Mesodermal cell (in vitro differentiated cells): ENCODE measurements at regions not wholly inside any gene's neighbourhood (a gene's known extent, or its start where the extent isn't known, plus 50 kb on each side); places are given as distances from the start of the nearest gene placed in this dataset.

Source experiments
- H3K27ac ChIP-seq: 2 replicates; pipeline ENCODE4 v1.7.0; 2013; ENCODE audit warnings: mild to moderate bottlenecking, low read depth, low read length, moderate library complexity; ENCODE audit not compliant: severe bottlenecking
- H3K36me3 ChIP-seq: 2 replicates; pipeline ENCODE4 v1.7.1; 2013; ENCODE audit warnings: mild to moderate bottlenecking, low read length, moderate library complexity; ENCODE audit not compliant: control insufficient read depth, insufficient read depth
- H3K4me1 ChIP-seq: one replicate; pipeline ENCODE4 v1.7.1; 2013; ENCODE audit warnings: mild to moderate bottlenecking, low read length; ENCODE audit not compliant: insufficient read depth, control insufficient read depth, poor library complexity, severe bottlenecking
- H3K4me3 ChIP-seq: 2 replicates; pipeline ENCODE4 v1.7.0; 2013; ENCODE audit warnings: low read length, control low read depth, mild to moderate bottlenecking; ENCODE audit not compliant: insufficient read depth, poor library complexity, severe bottlenecking; ENCODE audit errors: extremely low read depth
- H3K9me3 ChIP-seq: 2 replicates; pipeline ENCODE4 v1.7.1; 2013; ENCODE audit warnings: mild to moderate bottlenecking, low read length, moderate library complexity; ENCODE audit not compliant: control insufficient read depth
- WGBS, 2 experiments: methylation state at CpG; one replicate each; pipeline ENCODE4 v1.1.5; 2013; ENCODE audit warnings: missing lambda C conversion rate in 2 of 2; ENCODE audit not compliant: insufficient coverage in 2 of 2; 5-methylcytosine and 5-hydroxymethylcytosine counted together

DNA sequence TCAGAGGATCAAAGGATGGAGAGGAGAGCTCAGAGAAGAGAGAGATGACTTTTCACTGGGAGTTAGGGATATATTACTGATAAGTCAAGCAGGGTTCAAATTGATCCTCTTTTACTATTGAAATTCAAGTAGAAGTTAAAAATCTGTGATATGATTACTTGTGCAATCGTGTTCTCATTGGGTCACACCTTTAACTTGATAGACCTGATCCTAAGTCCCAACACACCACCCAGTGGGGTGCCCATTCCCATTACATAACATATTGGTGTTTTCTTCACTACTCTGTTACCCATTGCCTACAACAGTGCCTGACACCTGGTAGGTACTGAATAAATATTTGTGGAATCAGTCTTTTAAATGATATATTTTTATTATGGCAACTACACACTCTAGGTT is 66.4 kb upstream of the PICALM start:
- Histone ChIP-seq H3K4me1 (no peaks in the 10 kb centered on the region), H3K36me3 (no peaks in the 10 kb centered on the region), H3K9me3 (no peaks in the 10 kb centered on the region), H3K4me3 (no peak overlapping the region), H3K27ac (no peak overlapping the region)
- WGBS, 2 experiments, result no CpG with 5 or more reads among the region's 1 CpG

GRCh38 chr11:86134580-86135318 is 65.9 kb upstream of the PICALM start:
- Histone ChIP-seq H3K9me3 (no peaks in the 10 kb centered on the region), H3K4me3 (no peak overlapping the region), H3K27ac (no peak overlapping the region), H3K4me1 (no peaks in the 10 kb centered on the region), H3K36me3 (no peaks in the 10 kb centered on the region)
- 80 to 93% methylated on average over 2 to 3 of the region's 3 CpGs for WGBS, 2 experiments

DNA sequence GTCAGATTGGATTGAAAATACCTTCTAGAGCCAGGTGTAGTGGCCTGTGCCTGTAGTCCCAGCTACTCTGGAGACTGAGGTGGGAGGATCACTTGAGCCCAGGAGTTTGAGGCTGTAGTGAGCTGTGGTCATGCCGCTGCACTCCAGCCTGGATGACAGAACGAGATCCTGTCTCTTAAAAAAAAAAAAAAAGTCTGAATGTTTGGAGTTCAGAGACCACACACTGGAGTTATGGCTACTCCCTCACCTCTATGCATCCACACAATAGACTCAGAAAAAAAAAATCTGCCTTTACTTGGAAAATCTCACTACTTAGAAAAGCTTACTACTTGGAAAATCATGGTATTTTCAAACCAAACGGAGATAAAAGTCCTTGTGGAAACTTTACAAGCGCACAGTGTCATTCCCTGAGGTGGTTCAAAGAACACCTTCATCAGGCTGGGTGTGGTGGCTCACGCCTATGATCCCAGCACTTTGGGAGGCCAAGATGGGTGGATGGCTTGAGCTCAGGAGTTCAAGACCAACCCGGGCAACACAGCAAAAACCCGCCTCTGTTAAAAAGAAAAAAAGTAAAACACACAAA is 63.9 kb upstream of the PICALM start:
- Histone ChIP-seq H3K9me3 (no peaks in the 10 kb centered on the region), H3K27ac (no peak overlapping the region), H3K4me3 (no peak overlapping the region), H3K36me3 (no peaks in the 10 kb centered on the region), H3K4me1 (no peaks in the 10 kb centered on the region)
- WGBS, 2 experiments, result 89 to 100% methylated on average over 3 to 7 of the region's 7 CpGs

GRCh38 chr11:86129740-86130540 is 61.1 kb upstream of the PICALM start:
- no peak overlapping the region for H3K4me3 ChIP-seq
- 88 to 93% methylated on average over 2 of the region's 3 CpGs for WGBS, 2 experiments

GRCh38 chr11:86128914-86129313 is 60.0 kb upstream of the PICALM start:
- H3K4me1 ChIP-seq, result no peaks in the 10 kb centered on the region
- no peak overlapping the region for H3K4me3 ChIP-seq
- WGBS, 2 experiments, result 100% methylated on average over 2 of the region's 2 CpGs; no CpG with 5 or more reads in 1 of the 2 experiments
- H3K36me3 ChIP-seq, result no peaks in the 10 kb centered on the region
- H3K9me3 ChIP-seq, result no peaks in the 10 kb centered on the region
- no peak overlapping the region for H3K27ac ChIP-seq

More at GRCh38 chr11:86129740-86130540, 61.1 kb upstream of the PICALM start:
- no peak overlapping the region for H3K27ac ChIP-seq
- no peaks in the 10 kb centered on the region for H3K36me3 ChIP-seq
- no peaks in the 10 kb centered on the region for H3K4me1 ChIP-seq
- no peaks in the 10 kb centered on the region for H3K9me3 ChIP-seq

GRCh38 chr11:86126862-86127261 is 58.0 kb upstream of the PICALM start:
- no peaks in the 10 kb centered on the region for H3K4me1 ChIP-seq
- H3K4me3 ChIP-seq, result no peak overlapping the region
- no peaks in the 10 kb centered on the region for H3K36me3 ChIP-seq
- H3K9me3 ChIP-seq, result no peaks in the 10 kb centered on the region
- no peak overlapping the region for H3K27ac ChIP-seq

GRCh38 chr11:86124251-86125233 is 55.7 kb upstream of the PICALM start:
- Histone ChIP-seq H3K36me3 (no peaks in the 10 kb centered on the region), H3K9me3 (no peaks in the 10 kb centered on the region), H3K4me3 (no peak overlapping the region), H3K27ac (no peak overlapping the region), H3K4me1 (no peaks in the 10 kb centered on the region)
- 95 to 96% methylated on average over 2 of the region's 3 CpGs for WGBS, 2 experiments

- no peak overlapping the region for H3K27ac ChIP-seq
- no peak overlapping the region for H3K4me3 ChIP-seq
- H3K4me1 ChIP-seq, result no peaks in the 10 kb centered on the region
- H3K9me3 ChIP-seq, result no peaks in the 10 kb centered on the region
- 91 to 100% methylated on average over 1 of the region's 1 CpG for WGBS, 2 experiments
- no peaks in the 10 kb centered on the region for H3K36me3 ChIP-seq
Observed at GRCh38 chr11:86122773-86123172, 53.9 kb upstream of the PICALM start.

GRCh38 chr11:86120807-86121206 is 51.9 kb upstream of the PICALM start:
- Histone ChIP-seq H3K4me1 (peaks cover 4% of the 10 kb centered on the region), H3K9me3 (no peaks in the 10 kb centered on the region), H3K27ac (no peak overlapping the region), H3K36me3 (no peaks in the 10 kb centered on the region), H3K4me3 (no peak overlapping the region)
- WGBS, 2 experiments, result no CpG with 5 or more reads among the region's 2 CpGs

DNA sequence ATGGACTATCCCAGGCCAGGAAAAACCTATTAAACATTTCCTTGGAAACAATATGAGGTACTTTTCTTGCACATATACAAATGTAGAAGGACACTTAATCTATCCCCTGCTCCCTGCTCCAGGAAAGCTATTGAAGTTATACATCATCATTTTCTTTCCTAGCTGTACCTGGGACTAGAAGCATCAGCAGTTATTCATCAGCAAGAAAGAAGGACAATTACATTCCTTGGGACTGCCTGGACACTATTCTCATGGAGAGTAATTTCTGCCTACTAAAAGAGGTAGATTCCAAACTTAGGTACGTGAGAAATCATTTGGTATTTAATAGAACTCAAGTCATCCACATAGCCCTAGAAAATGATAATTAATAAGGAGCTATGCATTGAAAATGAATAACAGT is 51.0 kb upstream of the PICALM start:
- H3K4me3 ChIP-seq, result no peak overlapping the region
- WGBS, 2 experiments, result no CpG with 5 or more reads among the region's 1 CpG
- H3K36me3 ChIP-seq, result no peaks in the 10 kb centered on the region
- no peaks in the 10 kb centered on the region for H3K9me3 ChIP-seq
- H3K4me1 ChIP-seq, result peaks cover 4% of the 10 kb centered on the region
- no peak overlapping the region for H3K27ac ChIP-seq
